ENCODE measurements at regions not wholly inside any gene's neighbourhood (a gene's known extent, or its start where the extent isn't known, plus 50 kb on each side); places are given as distances from the start of the nearest gene placed in this dataset.

DNA sequence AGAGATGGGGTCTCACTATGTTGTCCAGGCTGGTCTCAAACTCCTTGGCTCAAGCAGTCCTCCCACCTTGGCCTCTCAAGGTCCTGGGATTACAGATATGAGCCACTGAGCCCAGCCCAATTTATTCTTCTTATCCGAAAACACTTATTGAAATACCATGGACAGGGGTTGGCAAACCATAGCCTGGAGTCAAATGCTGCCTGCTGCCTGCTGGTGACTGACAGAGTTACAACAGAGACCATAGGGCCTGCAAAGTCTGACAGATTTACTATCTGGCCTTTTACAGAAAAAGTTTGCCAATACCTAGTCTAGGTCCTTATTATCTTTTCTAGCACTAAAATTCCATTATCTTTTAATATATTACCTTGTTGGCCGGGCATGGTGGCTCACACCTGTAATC, 87.1 kb upstream of the ZNF281 start:
- TF ChIP-seq, protein P1, sequence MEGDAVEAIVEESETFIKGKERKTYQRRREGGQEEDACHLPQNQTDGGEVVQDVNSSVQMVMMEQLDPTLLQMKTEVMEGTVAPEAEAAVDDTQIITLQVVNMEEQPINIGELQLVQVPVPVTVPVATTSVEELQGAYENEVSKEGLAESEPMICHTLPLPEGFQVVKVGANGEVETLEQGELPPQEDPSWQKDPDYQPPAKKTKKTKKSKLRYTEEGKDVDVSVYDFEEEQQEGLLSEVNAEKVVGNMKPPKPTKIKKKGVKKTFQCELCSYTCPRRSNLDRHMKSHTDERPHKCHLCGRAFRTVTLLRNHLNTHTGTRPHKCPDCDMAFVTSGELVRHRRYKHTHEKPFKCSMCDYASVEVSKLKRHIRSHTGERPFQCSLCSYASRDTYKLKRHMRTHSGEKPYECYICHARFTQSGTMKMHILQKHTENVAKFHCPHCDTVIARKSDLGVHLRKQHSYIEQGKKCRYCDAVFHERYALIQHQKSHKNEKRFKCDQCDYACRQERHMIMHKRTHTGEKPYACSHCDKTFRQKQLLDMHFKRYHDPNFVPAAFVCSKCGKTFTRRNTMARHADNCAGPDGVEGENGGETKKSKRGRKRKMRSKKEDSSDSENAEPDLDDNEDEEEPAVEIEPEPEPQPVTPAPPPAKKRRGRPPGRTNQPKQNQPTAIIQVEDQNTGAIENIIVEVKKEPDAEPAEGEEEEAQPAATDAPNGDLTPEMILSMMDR (tag by site-specific recombination; IDR thresholded peaks at IDR 0.05) = no peak
- TF ChIP-seq, protein P2, sequence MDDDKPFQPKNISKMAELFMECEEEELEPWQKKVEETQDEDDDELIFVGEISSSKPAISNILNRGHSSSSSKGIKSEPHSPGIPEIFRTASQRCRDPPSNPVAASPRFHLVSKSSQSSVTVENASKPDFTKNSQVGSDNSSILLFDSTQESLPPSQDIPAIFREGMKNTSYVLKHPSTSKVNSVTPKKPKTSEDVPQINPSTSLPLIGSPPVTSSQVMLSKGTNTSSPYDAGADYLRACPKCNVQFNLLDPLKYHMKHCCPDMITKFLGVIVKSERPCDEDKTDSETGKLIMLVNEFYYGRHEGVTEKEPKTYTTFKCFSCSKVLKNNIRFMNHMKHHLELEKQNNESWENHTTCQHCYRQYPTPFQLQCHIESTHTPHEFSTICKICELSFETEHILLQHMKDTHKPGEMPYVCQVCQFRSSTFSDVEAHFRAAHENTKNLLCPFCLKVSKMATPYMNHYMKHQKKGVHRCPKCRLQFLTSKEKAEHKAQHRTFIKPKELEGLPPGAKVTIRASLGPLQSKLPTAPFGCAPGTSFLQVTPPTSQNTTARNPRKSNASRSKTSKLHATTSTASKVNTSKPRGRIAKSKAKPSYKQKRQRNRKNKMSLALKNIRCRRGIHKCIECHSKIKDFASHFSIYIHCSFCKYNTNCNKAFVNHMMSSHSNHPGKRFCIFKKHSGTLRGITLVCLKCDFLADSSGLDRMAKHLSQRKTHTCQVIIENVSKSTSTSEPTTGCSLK (tag by site-specific recombination; IDR thresholded peaks at IDR 0.05) = no peak
- no peak for TF ChIP-seq PBX3 (CRISPR knock-in tag; IDR thresholded peaks at IDR 0.05)
- no peak for TF ChIP-seq BCL11A (tag by site-specific recombination; IDR thresholded peaks at IDR 0.05; ENCODE audit: low read depth)
- no peak for TF ChIP-seq ZBTB7A (tag by site-specific recombination; IDR thresholded peaks at IDR 0.05; ENCODE audit: low read depth)
- TF ChIP-seq ZNF670 (tag by site-specific recombination; IDR thresholded peaks at IDR 0.05; ENCODE audit: low read depth) = no peak
- TF ChIP-seq BCL11B (tag by site-specific recombination; IDR thresholded peaks at IDR 0.05; ENCODE audit: low read depth) = no peak
- TF ChIP-seq ZBTB1 (tag by site-specific recombination; IDR thresholded peaks at IDR 0.05) = no peak
- no peak for TF ChIP-seq ZBTB17 (tag by site-specific recombination; IDR thresholded peaks at IDR 0.05)
- TF ChIP-seq MYNN (tag by site-specific recombination; IDR thresholded peaks at IDR 0.05; ENCODE audit: borderline replicate concordance) = no peak
- no peak for TF ChIP-seq ZNF274 (IDR thresholded peaks at IDR 0.05; ENCODE audit: low read length)
- no peak for TF ChIP-seq ZNF274 (tag by site-specific recombination; IDR thresholded peaks at IDR 0.05; ENCODE audit: borderline replicate concordance)

All from HEK293 (cell line).